ENCODE measurements at regions not wholly inside any gene's neighbourhood (a gene's known extent, or its start where the extent isn't known, plus 50 kb on each side); places are given as distances from the start of the nearest gene placed in this dataset.

GRCh38 chr2:43171789-43172188, 54.6 kb downstream of the ZFP36L2 start:
- peak in 1 of 2 experiments; percentile 19 for DNase-seq

- DNase-seq, result no peak
Observed at GRCh38 chr2:43170405-43171105, 55.9 kb downstream of the ZFP36L2 start.

GRCh38 chr2:43169987-43170386, 56.4 kb downstream of the ZFP36L2 start:
- no peak for DNase-seq

GRCh38 chr2:43169099-43169945, 57.1 kb downstream of the ZFP36L2 start:
- no peak for DNase-seq

GRCh38 chr2:43168016-43168369, 58.4 kb downstream of the ZFP36L2 start:
- DNase-seq, result no peak

GRCh38 chr2:43165378-43166069, 60.9 kb downstream of the ZFP36L2 start:
- DNase-seq, result no peak

GRCh38 chr2:43164686-43165085, 61.7 kb downstream of the ZFP36L2 start:
- no peak for DNase-seq

- DNase-seq, result no peak
Observed at GRCh38 chr2:43163584-43164270, 62.7 kb downstream of the ZFP36L2 start.

- DNase-seq, result no peak
Observed at GRCh38 chr2:43162511-43162776, 64.0 kb downstream of the ZFP36L2 start.

GRCh38 chr2:43161650-43162510, 64.5 kb downstream of the ZFP36L2 start:
- DNase-seq, result no peak

GRCh38 chr2:43160778-43161177, 65.6 kb downstream of the ZFP36L2 start:
- DNase-seq, result no peak

GRCh38 chr2:43159797-43160196, 66.6 kb downstream of the ZFP36L2 start:
- DNase-seq, result no peak

- no peak for DNase-seq
Observed at GRCh38 chr2:43158259-43158880, 68.0 kb downstream of the ZFP36L2 start.

- DNase-seq, result no peak
Observed at GRCh38 chr2:43157506-43158246, 68.7 kb downstream of the ZFP36L2 start.

GRCh38 chr2:43155851-43156411, 70.5 kb downstream of the ZFP36L2 start:
- DNase-seq, result no peak

- DNase-seq, result no peak
Observed at GRCh38 chr2:43154685-43155084, 71.7 kb downstream of the ZFP36L2 start.

- DNase-seq, result no peak
Observed at GRCh38 chr2:43152741-43153647, 73.4 kb downstream of the ZFP36L2 start.

GRCh38 chr2:43152186-43152585, 74.2 kb downstream of the ZFP36L2 start:
- DNase-seq, result no peak

GRCh38 chr2:43149482-43150107, 76.8 kb downstream of the ZFP36L2 start:
- no peak for DNase-seq
